ENCODE measurements at regions not wholly inside any gene's neighbourhood (a gene's known extent, or its start where the extent isn't known, plus 50 kb on each side); places are given as distances from the start of the nearest gene placed in this dataset.

- TF ChIP-seq CTCF (IDR thresholded peaks at IDR 0.05) (no peak), POLR2A (IDR thresholded peaks at IDR 0.05; ENCODE audit: low read depth) (no peak), EP300 (IDR thresholded peaks at IDR 0.05) (no peak), POLR2AphosphoS5 (IDR thresholded peaks at IDR 0.05) (no peak)
These were observed 259.6 kb downstream of the NOVA1 start for GRCh38 chr14:26338231-26338630.

Data from esophagus muscularis mucosa (tissue), 4 donors.